Glutamatergic neuron (in vitro differentiated cells): ENCODE measurements at regions not wholly inside any gene's neighbourhood (a gene's known extent, or its start where the extent isn't known, plus 50 kb on each side); places are given as distances from the start of the nearest gene placed in this dataset.

Source experiments
- DNase-seq: peaks from one replicate; pipeline ENCODE4 v3.0.0; 2022
- H3K27ac Mint-ChIP-seq: one replicate; pipeline ENCODE4 v1.8.0; 2020; ENCODE audit warnings: mild to moderate bottlenecking, mixed read lengths, inconsistent platforms; ENCODE audit not compliant: unreplicated experiment
- H3K27me3 Mint-ChIP-seq: one replicate; pipeline ENCODE4 v1.8.0; 2020; ENCODE audit warnings: mild to moderate bottlenecking, moderate library complexity, mixed read lengths, inconsistent platforms; ENCODE audit not compliant: unreplicated experiment
- H3K36me3 Mint-ChIP-seq: one replicate; pipeline ENCODE4 v1.8.0; 2020; ENCODE audit warnings: mild to moderate bottlenecking, mixed read lengths, inconsistent platforms; ENCODE audit not compliant: unreplicated experiment
- H3K4me1 Mint-ChIP-seq: one replicate; pipeline ENCODE4 v1.8.0; 2020; ENCODE audit warnings: mild to moderate bottlenecking, low read depth, mixed read lengths, inconsistent platforms; ENCODE audit not compliant: unreplicated experiment
- H3K4me3 Mint-ChIP-seq: one replicate; pipeline ENCODE4 v1.8.0; 2020; ENCODE audit warnings: mild to moderate bottlenecking, mixed read lengths, inconsistent platforms; ENCODE audit not compliant: unreplicated experiment
- H3K9me3 Mint-ChIP-seq: one replicate; pipeline ENCODE4 v1.8.0; 2020; ENCODE audit warnings: mild to moderate bottlenecking, moderate library complexity, mixed read lengths, inconsistent platforms; ENCODE audit not compliant: unreplicated experiment
- TF ChIP-seq, protein P1 (sequence below): fragments of 200-600 bp; sonication (generic); IDR thresholded peaks from one replicate; pipeline ENCODE4 v1.5.0; 2021; ENCODE audit not compliant: partially characterized antibody, unreplicated experiment

DNA sequence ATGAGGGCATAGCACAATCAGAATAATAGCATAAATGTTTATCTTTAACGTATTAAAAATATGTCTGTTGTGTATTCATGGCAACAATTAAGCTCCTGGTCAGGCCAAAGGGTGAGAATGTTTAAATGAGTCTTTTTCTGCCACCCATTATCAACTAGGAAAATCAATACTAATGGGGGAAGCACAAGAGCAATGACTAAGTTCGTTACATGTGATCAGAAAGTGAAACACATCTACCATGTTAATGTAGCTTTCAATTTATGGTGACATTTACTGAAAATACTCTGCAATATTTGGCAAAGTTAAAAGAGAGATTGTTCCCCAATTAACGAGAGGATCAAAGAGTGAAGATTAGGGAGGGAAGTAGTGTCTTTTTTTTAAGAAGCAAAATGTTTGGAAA lies 143.7 kb downstream of the NAA11 start:
- Mint-ChIP-seq H3K4me1 (peaks cover 37% of the 10 kb centered on the region), H3K36me3 (peaks cover 10% of the 10 kb centered on the region), H3K9me3 (peaks cover 2% of the 10 kb centered on the region), H3K27me3 (no peaks in the 10 kb centered on the region), H3K4me3 (peak overlapping the region; percentile 75), H3K27ac (peak overlapping the region; percentile 87)
- DNase-seq: no peak
- TF ChIP-seq, protein P1, sequence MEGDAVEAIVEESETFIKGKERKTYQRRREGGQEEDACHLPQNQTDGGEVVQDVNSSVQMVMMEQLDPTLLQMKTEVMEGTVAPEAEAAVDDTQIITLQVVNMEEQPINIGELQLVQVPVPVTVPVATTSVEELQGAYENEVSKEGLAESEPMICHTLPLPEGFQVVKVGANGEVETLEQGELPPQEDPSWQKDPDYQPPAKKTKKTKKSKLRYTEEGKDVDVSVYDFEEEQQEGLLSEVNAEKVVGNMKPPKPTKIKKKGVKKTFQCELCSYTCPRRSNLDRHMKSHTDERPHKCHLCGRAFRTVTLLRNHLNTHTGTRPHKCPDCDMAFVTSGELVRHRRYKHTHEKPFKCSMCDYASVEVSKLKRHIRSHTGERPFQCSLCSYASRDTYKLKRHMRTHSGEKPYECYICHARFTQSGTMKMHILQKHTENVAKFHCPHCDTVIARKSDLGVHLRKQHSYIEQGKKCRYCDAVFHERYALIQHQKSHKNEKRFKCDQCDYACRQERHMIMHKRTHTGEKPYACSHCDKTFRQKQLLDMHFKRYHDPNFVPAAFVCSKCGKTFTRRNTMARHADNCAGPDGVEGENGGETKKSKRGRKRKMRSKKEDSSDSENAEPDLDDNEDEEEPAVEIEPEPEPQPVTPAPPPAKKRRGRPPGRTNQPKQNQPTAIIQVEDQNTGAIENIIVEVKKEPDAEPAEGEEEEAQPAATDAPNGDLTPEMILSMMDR: no peak

GRCh38 chr4:79181190-79181589 lies 144.7 kb downstream of the NAA11 start:
- Mint-ChIP-seq H3K27me3 (no peaks in the 10 kb centered on the region), H3K4me1 (peaks cover 37% of the 10 kb centered on the region), H3K9me3 (peaks cover 2% of the 10 kb centered on the region), H3K27ac (peak overlapping the region; percentile 30), H3K36me3 (peaks cover 10% of the 10 kb centered on the region), H3K4me3 (no peak overlapping the region)
- DNase-seq: no peak
- TF ChIP-seq, protein P1: no peak

DNA sequence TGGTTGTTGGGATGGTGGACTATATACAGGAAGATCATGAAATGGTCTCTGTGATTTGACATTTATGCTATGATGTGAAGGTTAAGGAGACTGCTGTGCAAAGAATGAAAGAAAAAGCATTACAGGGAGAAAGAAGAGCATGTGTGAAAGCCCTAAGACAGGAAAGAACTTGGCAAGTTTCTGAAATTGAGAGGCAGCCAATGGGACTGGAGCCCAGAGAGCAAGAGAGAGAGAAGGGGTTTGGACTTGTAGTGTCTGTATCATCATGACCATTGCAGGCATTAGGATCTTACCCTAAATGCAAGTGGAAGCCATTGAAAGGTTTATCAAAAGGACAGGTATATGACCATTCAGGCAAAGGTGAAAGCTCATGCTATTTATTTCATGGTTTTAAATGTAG lies 147.1 kb downstream of the NAA11 start:
- TF ChIP-seq, protein P1: no peak
- H3K27me3 Mint-ChIP-seq: no peaks in the 10 kb centered on the region
- DNase-seq: no peak
- H3K9me3 Mint-ChIP-seq: peaks cover 2% of the 10 kb centered on the region
- no peak overlapping the region for H3K27ac Mint-ChIP-seq
- no peak overlapping the region for H3K4me3 Mint-ChIP-seq
- peaks cover 35% of the 10 kb centered on the region for H3K4me1 Mint-ChIP-seq
- peaks cover 10% of the 10 kb centered on the region for H3K36me3 Mint-ChIP-seq

GRCh38 chr4:79177388-79177787 lies 148.5 kb downstream of the NAA11 start:
- peaks cover 2% of the 10 kb centered on the region for H3K9me3 Mint-ChIP-seq
- peaks cover 32% of the 10 kb centered on the region for H3K4me1 Mint-ChIP-seq
- TF ChIP-seq, protein P1: no peak
- peak overlapping the region; percentile 18 for H3K27ac Mint-ChIP-seq
- DNase-seq: no peak
- H3K27me3 Mint-ChIP-seq: no peaks in the 10 kb centered on the region
- no peak overlapping the region for H3K4me3 Mint-ChIP-seq
- peaks cover 14% of the 10 kb centered on the region for H3K36me3 Mint-ChIP-seq

- TF ChIP-seq, protein P1: no peak
- peak overlapping the region; percentile 63 for H3K27ac Mint-ChIP-seq
- DNase-seq: no peak
- no peak overlapping the region for H3K4me3 Mint-ChIP-seq
- peaks cover 22% of the 10 kb centered on the region for H3K4me1 Mint-ChIP-seq
- no peaks in the 10 kb centered on the region for H3K27me3 Mint-ChIP-seq
- peaks cover 2% of the 10 kb centered on the region for H3K9me3 Mint-ChIP-seq
- H3K36me3 Mint-ChIP-seq: peaks cover 14% of the 10 kb centered on the region
Measured at GRCh38 chr4:79176351-79176750, 149.5 kb downstream of the NAA11 start.
